CD4-positive, CD25-positive, alpha-beta regulatory T cell (primary cell): ENCODE measurements at regions not wholly inside any gene's neighbourhood (a gene's known extent, or its start where the extent isn't known, plus 50 kb on each side); places are given as distances from the start of the nearest gene placed in this dataset.

Experiments used
- ATAC-seq, 2 donors: fragments of 150-1000 bp; cut with Tn5 transposase; one replicate each; pipeline ENCODE4 v1.10.0; 2021; ENCODE audit warnings: low read depth in 2 of 2, moderate number of reproducible peaks in 2 of 2, moderate library complexity in 1 of 2
- DNase-seq, 3 donors: peaks; one replicate each; pipeline versions ENCODE4 v3.0.0 to v3.0.0-alpha.2; 2012 to 2022; ENCODE audit warnings: mixed read lengths in 1 of 3
- H3K27ac ChIP-seq: one replicate; pipeline ENCODE4 v1.7.0; 2013; ENCODE audit warnings: mild to moderate bottlenecking, low read length; ENCODE audit not compliant: insufficient read depth, poor library complexity, severe bottlenecking
- H3K27me3 ChIP-seq: one replicate; pipeline ENCODE4 v1.7.0; 2013; ENCODE audit warnings: low read length; ENCODE audit not compliant: control insufficient read depth, insufficient read depth
- H3K36me3 ChIP-seq: one replicate; pipeline ENCODE4 v1.7.0; 2013; ENCODE audit warnings: mild to moderate bottlenecking, low read length, moderate library complexity; ENCODE audit not compliant: control insufficient read depth, insufficient read depth
- H3K4me1 ChIP-seq: 2 replicates; pipeline ENCODE4 v1.7.0; 2013; ENCODE audit warnings: mild to moderate bottlenecking, low read length; ENCODE audit not compliant: insufficient read depth, control insufficient read depth, poor library complexity, severe bottlenecking
- H3K4me3 ChIP-seq: one replicate; pipeline ENCODE4 v1.7.0; 2013; ENCODE audit warnings: low read depth, mild to moderate bottlenecking, low read length, moderate library complexity
- H3K9me3 ChIP-seq, 2 experiments: 1 replicate in 1 of 2; 2 replicates in 1 of 2; pipeline ENCODE4 v1.7.0; 2013; ENCODE audit warnings: low read length in 2 of 2, mild to moderate bottlenecking in 1 of 2, moderate library complexity in 1 of 2; ENCODE audit not compliant: control insufficient read depth in 2 of 2
- H3K27ac Mint-ChIP-seq, 3 donors: one replicate each; pipeline ENCODE4 v1.8.0; 2020 to 2022; ENCODE audit warnings: mild to moderate bottlenecking in 3 of 3, mixed read lengths in 3 of 3, moderate library complexity in 2 of 3
- H3K27me3 Mint-ChIP-seq: one replicate; pipeline ENCODE4 v1.8.0; 2022; ENCODE audit warnings: mild to moderate bottlenecking, mixed read lengths
- H3K36me3 Mint-ChIP-seq: one replicate; pipeline ENCODE4 v1.8.0; 2020; ENCODE audit warnings: mixed read lengths
- H3K4me1 Mint-ChIP-seq, 4 donors: one replicate each; pipeline ENCODE4 v1.8.0; 2020 to 2022; ENCODE audit warnings: mixed read lengths in 4 of 4, mild to moderate bottlenecking in 1 of 4
- H3K4me3 Mint-ChIP-seq, 4 donors: one replicate each; pipeline ENCODE4 v1.8.0; 2020 to 2022; ENCODE audit warnings: mild to moderate bottlenecking in 4 of 4, mixed read lengths in 4 of 4, moderate library complexity in 3 of 4
- H3K9me3 Mint-ChIP-seq, 7 donors: one replicate each; pipeline ENCODE4 v1.8.0; 2020 to 2022; ENCODE audit warnings: mixed read lengths in 7 of 7, mild to moderate bottlenecking in 3 of 7, moderate library complexity in 2 of 7

GRCh38 chr2:209368406-209368805 lies 55.4 kb upstream of the MAP2 start:
- H3K9me3 ChIP-seq: no peaks in the 10 kb centered on the region
- no peak overlapping the region for H3K27ac ChIP-seq
- Mint-ChIP-seq H3K27me3 (no peaks in the 10 kb centered on the region), H3K4me1 (no peaks in the 10 kb centered on the region), H3K9me3 (peaks cover 0 to 18% (median 3%) of the 10 kb centered on the region in 7 donors), H3K4me3 (no peak overlapping the region), H3K36me3 (no peaks in the 10 kb centered on the region), H3K27ac (no peak overlapping the region)
- H3K4me3 ChIP-seq: no peak overlapping the region
- no peaks in the 10 kb centered on the region for H3K4me1 ChIP-seq
- H3K36me3 ChIP-seq: no peaks in the 10 kb centered on the region
- no peak for ATAC-seq
- no peak for DNase-seq
- no peaks in the 10 kb centered on the region for H3K27me3 ChIP-seq

DNA sequence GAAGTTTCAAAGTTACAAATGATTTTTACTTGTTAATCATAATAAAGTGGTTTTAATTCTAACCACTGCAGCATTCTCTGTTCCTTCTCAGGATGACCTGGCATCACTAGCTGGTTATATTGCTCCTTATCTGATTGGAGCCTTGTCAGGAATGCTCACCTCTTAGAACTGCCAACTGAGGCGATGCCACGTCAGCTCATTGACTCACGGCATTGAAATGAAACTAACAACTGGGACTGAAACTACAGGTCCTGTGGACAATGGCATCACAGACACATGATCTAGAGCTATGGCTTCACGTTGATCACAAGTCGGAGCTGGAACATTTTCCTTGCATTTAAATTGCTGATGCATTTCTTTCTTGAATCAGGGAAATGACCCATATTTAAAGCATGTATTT lies 54.9 kb upstream of the MAP2 start:
- Mint-ChIP-seq H3K27me3 (no peaks in the 10 kb centered on the region), H3K36me3 (no peaks in the 10 kb centered on the region), H3K4me3 (no peak overlapping the region), H3K27ac (no peak overlapping the region), H3K9me3 (peaks cover 0 to 18% (median 3%) of the 10 kb centered on the region in 7 donors), H3K4me1 (no peaks in the 10 kb centered on the region)
- no peaks in the 10 kb centered on the region for H3K27me3 ChIP-seq
- ATAC-seq: no peak
- no peak for DNase-seq
- H3K27ac ChIP-seq: no peak overlapping the region
- H3K36me3 ChIP-seq: no peaks in the 10 kb centered on the region
- no peak overlapping the region for H3K4me3 ChIP-seq
- no peaks in the 10 kb centered on the region for H3K9me3 ChIP-seq
- no peaks in the 10 kb centered on the region for H3K4me1 ChIP-seq

- ATAC-seq (no peak), DNase-seq (no peak)
- Mint-ChIP-seq H3K4me3 (no peak overlapping the region), H3K9me3 (peaks cover 0 to 23% (median 4%) of the 10 kb centered on the region in 7 donors), H3K27ac (no peak overlapping the region), H3K36me3 (no peaks in the 10 kb centered on the region), H3K4me1 (no peaks in the 10 kb centered on the region), H3K27me3 (no peaks in the 10 kb centered on the region)
- Histone ChIP-seq H3K9me3 (no peaks in the 10 kb centered on the region), H3K27me3 (no peaks in the 10 kb centered on the region), H3K4me3 (no peak overlapping the region), H3K4me1 (no peaks in the 10 kb centered on the region), H3K27ac (no peak overlapping the region), H3K36me3 (no peaks in the 10 kb centered on the region)
Observed at GRCh38 chr2:209369656-209370055, 54.2 kb upstream of the MAP2 start.

DNA sequence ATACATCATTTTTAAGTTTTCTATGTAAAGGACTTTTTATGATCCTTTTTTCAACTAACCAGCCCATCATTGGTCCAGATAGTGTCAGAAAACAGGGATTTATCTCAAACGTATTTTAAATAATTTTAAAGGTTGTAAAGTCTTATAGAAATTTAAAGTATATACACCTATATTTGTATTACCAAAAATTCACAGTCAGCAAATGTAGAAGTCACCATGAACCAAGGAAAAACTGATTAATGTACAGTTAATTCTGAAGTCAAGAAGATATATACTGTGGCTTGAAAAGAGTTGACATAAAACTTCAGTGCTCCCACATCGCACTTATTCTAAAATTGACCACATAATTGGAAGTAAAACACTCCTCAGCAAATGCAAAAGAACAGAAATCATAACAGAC lies 52.4 kb upstream of the MAP2 start:
- no peaks in the 10 kb centered on the region for H3K27me3 Mint-ChIP-seq
- Histone ChIP-seq H3K36me3 (no peaks in the 10 kb centered on the region), H3K27me3 (no peaks in the 10 kb centered on the region), H3K27ac (no peak overlapping the region), H3K9me3 (no peaks in the 10 kb centered on the region), H3K4me3 (no peak overlapping the region), H3K4me1 (no peaks in the 10 kb centered on the region)
- H3K27ac Mint-ChIP-seq: no peak overlapping the region
- H3K36me3 Mint-ChIP-seq: no peaks in the 10 kb centered on the region
- ATAC-seq (no peak), DNase-seq (no peak)
- H3K4me3 Mint-ChIP-seq: no peak overlapping the region
- H3K9me3 Mint-ChIP-seq: peaks cover 1 to 37% (median 10%) of the 10 kb centered on the region in 7 donors
- H3K4me1 Mint-ChIP-seq: no peaks in the 10 kb centered on the region
